GM21737 (cell line): ENCODE measurements at regions not wholly inside any gene's neighbourhood (a gene's known extent, or its start where the extent isn't known, plus 50 kb on each side); places are given as distances from the start of the nearest gene placed in this dataset.

Source experiments
- ATAC-seq: cut with Tn5 transposase; IDR thresholded peaks from one replicate; pipeline ENCODE4 v1.9.1; 2021; ENCODE audit warnings: mild to moderate bottlenecking, moderate library complexity; ENCODE audit not compliant: unreplicated experiment

DNA sequence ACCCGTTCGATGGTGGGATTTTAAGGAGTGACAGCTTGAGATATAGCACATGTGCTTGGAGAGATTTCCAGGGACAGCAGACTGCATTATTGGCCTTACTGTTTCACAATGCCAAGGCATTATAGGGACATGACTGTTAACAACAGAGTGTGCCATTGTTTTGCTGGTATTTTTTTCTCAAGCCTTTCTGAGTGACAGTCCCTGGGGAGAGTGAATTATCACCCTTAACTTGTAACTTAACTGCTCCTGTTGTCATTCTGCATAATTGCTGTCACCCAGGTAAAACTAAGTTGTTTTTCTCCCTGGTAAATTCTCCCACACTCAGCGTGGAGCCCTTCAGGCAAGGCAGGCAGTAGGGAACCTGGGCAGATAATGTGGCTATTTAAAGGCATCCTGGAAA, 989.2 kb upstream of the LCORL start:
- no peak for ATAC-seq

DNA sequence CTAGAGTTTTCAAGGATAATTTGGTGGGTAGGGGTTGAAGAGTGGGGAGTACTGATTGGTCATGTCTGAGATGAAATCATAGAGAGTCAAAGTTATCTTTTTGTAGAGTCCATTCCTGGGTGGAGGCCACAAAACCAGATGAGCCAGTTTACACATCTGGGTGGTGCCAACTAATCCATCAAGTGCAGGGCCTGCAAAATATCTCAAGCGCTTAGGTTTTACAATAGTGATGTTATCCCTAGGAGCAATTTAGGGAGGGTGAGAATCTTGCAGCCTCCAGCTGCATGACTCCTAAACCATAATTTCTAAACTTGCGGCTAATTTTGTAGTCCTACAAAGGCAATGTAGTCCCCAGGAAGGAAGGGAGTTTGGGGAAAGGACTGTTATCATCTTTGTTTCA, 988.3 kb upstream of the LCORL start:
- no peak for ATAC-seq

DNA sequence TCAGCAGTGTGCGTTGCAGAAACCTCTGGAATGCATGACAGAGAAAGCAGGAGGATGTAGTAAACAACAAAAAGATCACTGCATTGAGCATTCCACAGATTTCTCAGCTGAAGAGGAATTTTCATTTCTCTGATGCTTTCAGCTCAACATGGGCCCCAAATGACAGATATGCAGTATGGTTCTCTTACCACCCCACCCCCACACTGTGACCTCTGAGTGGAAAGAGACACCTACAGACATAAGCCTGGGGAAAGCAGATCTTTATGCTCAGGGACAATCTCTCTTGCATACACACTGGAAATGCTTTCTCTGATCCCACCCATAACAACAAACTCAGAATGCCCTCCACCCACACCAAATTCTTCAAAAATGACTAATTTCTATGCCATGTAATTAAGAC, 983.7 kb upstream of the LCORL start:
- ATAC-seq, result no peak

DNA sequence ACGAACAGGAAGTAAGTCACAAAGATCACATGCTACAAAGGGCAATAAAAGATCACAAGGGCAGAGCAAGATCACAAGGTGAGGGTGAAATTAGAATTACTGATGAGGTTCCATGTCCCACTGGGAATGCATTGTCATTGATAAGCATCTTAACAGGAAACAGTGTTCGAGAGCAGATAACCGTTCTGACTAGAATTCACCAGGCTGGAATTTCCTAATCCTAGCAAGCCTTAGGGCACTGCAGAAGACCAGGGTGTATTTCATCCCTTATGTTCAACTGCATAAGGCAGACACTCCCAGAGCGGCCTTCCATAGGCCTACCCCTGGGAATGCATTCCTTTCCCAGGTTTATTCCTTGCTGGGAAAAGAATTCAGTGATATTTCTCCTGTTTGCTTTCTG, 980.6 kb upstream of the LCORL start:
- no peak for ATAC-seq

DNA sequence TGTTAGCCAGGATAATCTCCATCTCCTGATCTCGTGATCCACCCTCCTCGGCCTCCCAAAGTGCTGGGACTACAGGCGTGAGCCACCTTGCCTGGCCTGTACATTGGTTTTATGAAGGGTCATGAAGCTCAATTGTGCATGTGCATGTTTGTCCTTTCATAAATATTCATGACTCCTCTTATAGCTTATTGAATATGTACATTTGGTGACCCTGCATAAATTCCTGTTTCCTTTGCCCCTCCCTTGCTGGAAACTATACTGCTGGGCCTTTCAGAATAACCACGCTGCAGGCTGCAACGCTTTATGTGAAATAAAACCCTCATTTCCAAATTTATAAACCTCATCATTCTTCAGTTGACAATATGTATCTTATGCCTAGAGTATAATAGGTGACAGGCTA, 978.0 kb upstream of the LCORL start:
- no peak for ATAC-seq

DNA sequence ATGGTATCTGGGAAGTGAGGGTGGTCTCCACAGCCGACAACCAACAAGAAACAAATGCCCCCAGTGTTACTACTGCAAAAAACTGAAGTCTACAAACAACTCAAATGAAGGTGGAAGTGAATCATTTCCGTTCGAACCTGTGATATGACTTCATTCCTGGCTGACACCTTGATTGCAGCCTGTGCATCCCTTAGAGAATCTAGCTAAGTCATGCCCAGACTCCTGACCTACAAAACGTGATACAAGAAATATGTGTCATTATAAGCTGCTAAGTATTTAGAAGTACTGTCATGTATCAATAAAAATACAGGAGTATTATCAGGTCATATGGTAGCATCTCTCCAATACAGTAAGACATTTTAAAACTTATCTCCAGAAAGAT, 959.7 kb upstream of the LCORL start:
- no peak for ATAC-seq

DNA sequence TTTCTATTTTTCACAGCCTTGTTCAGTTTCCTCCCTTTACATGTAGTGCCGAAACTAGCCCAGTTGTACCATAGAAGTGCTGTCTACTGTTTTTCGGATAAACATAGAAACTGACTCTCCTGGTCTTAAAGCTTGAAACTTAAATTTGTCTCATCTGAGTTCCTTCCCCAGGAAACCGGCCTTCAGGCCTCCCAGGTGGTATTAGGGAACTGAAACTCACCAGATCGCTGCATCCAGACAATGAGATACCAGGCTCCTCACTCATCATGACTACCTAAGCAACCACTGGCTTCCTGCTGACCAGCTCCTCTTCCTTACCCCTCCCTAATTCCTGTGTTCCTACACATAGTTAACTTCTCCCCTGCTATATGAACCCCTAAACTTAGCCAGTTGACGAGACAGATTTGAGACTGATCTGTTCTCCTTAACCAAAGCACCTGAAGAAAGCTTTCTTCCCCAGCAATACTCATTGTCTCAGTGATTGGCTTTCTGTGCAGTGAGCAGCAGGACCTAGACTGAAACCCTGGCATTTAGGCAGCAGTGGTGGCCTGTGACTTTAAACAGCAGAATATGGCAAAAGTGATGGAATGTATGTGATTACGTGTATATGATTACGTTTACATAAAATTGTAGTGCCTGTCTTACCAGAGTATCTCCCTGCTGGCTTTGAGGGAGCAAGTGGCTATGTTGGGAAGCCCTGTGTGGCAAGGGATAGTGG, 959.1 kb upstream of the LCORL start:
- ATAC-seq, result peak; percentile 87

DNA sequence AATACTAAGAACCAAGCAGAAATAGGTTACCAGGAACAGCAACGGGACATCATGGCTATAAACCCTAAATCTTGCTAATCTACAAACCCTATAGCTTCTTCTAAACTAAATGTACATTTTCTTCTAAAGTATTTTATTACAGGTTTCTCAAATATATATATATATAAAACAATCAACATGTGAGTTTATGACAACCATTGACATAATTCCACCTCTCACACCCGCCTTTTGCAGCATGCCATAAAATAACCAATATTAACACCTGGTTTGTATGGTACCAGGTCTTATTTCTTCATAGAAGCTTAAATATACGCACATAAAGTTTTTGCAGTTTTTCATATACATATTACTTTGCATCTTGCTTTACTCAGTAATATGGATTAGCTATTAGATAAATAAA, 955.3 kb upstream of the LCORL start:
- no peak for ATAC-seq

DNA sequence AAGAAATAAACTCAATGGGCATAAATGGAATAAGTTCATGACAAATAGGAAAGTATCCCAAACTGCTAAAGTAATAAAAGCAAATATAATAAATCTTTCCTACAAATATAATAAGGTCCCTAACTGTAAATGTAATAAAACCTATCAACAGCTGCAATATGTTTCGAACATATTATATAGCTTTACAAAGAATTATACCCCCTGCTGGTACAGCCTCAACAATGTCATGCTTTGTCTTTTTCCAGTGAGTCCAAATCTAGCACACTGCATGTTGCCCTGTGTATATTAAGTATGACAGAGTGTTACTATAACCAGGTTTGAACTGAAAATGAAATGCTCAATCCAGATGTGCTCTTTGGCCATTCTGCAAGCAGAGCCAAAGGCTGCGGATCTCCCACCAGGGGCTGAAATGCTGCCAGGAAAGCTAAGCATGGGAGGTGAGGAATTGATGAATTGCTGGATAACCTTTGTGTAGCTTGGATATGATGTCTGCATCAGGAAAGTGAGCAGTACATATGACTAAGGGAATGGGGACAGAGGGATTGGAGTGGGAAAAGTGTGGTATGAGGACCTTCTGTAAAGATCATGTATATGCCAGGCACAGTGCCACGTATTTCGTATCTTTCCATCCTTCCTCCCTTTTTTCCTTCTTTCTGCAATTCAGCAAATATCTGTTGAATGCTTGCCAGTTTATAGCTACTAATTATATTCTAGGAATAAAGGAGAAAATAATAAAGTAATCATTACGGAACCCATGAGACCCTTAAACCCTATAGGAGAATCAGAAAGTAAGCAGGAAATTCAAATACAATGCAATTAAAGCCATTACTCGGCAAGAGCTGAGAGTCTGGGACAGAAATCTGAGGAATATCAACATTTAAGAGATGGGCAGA, 954.6 kb upstream of the LCORL start:
- no peak for ATAC-seq

DNA sequence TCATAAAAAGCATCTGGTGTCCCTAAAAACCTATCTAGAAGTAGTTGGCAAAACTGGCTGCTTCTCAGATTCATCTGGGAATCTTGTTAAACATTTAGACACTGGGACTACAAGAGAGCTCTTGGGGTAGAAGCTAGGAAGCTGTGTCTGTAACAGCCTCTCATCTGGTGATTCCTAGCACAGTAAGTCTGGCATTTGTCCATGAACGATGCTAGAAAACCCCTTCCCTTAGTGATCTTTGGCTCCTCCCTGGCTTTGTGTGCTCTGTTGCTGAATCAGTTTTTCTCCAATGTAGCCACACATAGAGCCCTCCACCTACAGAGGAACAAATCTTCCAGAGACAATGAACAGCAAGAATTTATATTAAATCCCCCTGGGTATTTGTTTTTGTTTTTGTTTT, 951.7 kb upstream of the LCORL start:
- ATAC-seq, result no peak

DNA sequence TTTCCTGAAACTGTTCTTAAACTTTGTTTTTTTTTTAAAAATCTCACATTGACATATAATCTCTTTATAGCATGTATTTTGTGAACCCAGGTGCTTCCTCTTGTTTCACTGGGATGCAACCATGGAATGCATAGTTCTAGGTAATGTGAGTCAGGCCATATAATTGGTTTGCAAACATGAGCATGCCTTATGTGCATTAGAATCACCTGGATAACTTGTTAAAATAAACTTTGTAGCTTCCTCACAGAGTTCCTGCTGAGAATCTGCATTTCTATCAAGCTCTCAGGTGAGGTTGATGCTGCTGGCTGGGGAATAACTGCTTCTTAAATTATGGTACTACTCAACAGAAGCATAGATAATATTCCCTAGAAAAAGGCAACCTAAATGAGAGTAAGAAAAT, 940.3 kb upstream of the LCORL start:
- no peak for ATAC-seq

DNA sequence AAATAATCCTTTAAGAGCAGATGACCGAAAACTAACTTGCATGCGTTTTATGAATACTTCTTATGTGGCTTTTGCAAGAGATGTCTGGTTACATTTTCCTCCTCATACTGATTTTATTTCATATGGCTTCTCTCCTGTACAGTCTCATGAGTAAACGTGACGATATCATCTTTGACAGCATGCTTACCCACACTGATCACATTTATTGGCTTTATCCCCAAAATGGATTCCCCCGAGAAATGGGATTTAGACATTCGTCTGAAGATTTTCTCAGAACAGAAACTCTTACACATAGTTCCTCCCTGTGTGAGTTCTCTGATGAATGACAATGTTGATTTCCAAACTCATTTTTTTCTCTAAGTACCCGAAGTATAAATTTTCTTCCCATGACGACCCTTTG, 939.7 kb upstream of the LCORL start:
- ATAC-seq, result no peak

DNA sequence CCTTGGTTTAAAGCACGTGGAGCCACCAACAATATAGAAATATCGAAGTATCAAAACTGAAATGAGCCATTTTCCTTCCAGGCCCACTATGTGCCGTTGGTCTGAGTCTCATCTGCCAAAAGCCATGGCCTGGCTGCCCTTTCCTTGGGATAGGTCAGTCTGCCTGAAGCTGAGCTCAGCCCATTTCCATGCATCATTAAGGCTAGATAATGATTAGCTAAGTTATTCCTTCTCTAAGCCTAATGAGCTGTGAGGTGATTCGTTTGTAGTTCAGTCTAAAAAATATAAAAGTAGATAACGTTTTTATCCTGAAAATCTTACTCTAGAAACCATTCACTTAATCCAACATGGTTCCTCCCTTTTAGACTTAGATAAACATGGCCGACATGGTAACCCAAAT, 936.2 kb upstream of the LCORL start:
- ATAC-seq, result no peak

DNA sequence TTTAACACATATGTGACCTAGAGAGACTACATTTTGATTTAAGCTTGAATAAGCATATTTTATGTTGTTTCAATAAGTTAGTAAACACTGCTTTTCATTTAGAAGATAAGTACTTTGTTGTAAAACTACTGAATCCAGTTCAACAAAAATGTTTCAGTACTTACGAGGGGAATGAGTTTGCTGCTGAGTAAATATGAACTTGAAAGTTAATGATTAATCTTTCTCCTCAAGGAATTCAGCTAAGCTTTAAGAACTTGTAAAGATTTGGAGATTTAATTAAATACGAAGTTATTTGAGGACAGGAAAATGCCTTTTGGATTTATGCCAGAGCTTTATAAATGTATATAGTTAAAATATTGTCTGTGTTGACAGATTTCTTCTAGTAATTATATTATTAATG, 933.0 kb upstream of the LCORL start:
- ATAC-seq, result no peak

DNA sequence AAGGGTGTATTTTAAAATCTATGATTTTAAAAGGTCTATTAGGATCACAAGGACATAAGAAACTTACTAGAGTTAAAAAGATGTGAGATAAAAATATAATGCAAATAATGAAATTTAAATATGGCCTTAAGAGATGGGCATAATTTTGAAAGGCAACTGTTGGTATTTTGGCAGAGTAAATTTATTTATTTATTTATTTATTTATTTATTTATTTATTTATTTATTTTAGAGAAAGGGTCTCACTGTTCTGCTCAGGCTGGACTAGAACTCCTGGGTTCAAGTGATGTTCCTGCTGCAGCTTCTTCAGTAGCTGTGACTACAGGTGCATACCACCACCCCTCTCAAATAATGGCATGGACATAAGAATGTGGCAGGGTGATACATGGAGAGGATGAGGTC, 932.1 kb upstream of the LCORL start:
- ATAC-seq, result no peak

DNA sequence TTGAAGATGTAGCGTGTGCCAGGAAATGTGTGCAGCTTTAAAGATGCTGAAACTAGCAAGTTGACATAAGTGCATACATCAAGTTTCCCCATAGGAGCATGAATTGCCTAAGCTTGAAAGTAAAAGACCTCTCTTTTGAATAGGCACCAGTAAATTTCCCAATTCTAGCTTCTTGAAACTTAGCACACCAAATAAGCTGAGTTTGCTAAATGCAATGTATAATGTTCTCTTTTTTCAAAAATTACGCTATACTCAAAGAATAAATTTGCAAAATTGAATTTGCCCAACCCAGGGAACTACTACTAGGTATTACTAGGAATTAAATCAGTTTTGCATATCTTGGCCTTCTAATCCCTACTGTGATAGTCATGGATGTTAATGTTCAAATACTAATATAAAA, 923.9 kb upstream of the LCORL start:
- ATAC-seq, result no peak

DNA sequence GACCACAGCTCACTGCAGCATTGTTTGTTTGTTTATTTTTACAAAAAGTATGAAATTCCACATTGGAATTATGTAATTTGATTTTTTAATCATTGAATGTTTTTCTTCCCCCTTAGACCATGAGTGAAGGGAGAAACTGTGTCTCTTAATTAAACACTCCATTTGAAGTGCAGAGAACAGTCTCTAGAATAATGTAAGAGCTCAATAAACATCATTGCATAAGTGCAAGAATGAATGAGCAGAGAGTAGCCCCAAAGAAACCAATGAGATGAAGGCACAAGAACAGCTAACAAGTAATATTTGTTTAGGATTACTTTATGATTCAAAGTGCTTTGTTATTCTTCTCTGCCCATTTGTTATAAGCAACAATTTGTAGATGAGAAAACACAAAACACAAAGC, 921.3 kb upstream of the LCORL start:
- ATAC-seq, result no peak

DNA sequence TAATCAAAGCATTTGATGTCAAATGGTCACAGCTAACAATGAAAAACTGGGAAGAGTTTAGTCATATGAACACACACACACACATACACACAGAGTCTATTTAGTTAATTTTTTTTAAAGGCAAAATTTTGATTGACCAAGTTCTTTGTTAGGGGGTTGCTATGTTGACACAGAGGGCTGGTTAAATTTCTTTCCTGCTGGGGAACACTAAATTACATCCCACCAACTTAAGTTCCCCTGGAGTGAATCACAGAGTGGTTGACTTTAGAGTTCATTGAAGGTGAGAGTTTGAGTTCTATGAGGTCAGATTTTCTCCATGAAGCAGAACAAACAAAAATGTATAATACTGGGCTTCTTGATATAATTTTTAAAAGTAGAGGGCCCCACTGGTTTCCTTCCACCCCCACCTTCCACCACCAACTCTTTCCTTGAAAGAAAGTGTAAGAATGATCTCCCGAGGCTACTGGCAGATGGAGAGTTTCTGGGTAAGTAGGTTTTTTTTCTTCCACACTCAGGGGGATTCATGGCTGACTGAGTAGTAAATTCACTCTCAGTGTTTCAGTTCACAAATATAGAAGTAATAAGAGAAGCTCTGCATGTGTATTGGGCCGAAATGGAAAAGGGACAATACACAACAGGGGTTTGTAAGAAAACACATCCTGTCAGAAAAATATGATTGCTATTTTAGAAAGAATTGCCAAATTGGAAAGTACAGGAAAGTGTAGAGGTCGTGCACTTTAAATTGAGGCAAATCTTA, 917.0 kb upstream of the LCORL start:
- no peak for ATAC-seq

DNA sequence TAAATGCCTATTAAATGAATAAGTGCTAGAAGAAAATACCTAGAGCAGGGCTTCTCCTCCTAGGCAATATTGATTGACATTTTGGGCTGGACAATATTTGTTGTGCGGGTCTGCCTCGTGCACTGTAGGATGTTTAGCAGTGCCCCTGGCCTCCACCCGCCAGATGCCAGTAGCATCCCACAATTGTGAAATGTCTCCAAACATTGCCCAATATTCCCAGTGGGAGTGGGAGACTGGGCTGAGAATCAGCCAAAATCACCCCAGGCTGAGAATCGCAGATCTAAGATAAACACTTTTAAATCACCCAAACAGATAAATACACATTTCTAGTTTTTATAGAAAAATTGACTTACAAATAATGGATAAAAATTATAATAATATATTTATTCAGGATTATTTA, 916.2 kb upstream of the LCORL start:
- ATAC-seq, result no peak

DNA sequence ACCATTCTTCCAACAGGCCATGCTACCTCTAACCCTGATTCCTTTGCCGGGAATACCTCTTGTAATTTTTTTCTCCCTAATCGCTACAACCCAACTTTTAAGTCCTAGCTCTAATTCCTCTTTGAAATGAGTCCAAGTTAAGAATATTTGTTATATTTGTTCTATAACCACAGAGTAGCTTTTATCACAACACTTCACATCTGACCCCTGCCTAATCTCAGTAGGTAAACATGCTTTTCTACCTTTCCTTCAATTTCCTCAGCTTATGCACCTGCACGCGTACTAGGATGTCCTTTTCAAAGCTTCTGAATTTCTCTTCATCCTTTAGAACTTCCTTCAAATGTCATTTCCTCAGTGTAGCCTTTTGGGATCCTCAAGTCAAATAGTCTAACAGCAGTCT, 915.5 kb upstream of the LCORL start:
- no peak for ATAC-seq

DNA sequence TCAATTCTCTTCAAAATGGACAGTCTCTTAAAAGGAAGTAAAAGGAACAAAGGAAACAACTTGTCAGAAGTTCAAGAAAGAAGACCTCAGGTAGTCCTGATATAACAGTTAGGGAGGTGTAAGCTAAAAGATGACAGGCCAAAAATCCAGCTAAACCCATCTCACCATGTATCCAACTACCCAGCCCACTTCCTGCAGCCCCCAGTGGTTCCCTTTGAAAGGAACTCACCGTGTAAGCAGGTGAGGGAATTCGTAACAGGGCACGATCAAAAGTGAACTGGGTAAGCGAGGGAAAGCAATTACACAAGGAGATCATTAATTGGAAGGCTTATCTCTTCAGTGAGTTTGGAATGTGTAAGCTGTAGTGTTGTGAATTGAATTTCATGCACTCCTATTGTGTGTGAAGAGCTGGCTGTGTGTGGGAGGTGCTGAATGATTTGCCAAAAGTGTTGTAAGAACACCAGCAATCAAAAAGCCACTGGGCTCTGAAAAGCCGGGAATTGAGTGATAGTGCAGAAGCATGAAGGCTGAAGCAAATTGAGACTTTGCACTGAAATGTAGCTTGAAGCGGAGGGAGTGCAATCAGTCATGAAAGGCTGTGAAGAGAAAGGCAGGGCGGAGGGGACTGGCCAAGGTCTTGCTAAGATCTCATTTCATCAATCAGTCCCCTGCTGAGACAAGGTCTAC, 914.2 kb upstream of the LCORL start:
- ATAC-seq, result no peak
